Mammary epithelial cell (primary cell): ENCODE measurements at regions not wholly inside any gene's neighbourhood (a gene's known extent, or its start where the extent isn't known, plus 50 kb on each side); places are given as distances from the start of the nearest gene placed in this dataset.

Experiments
- CTCF ChIP-seq, 2 donors: IDR thresholded peaks in 1 of 2; conservative IDR thresholded peaks in 1 of 2; 2 replicates each; pipeline ENCODE4 v1.5.1; 2011 to 2012; ENCODE audit warnings: inconsistent platforms in 2 of 2, low read length in 2 of 2, mild to moderate bottlenecking in 2 of 2, control low read depth in 1 of 2, low read depth in 1 of 2; ENCODE audit not compliant: insufficient read depth in 1 of 2; ENCODE audit errors: extremely low read depth in 1 of 2
- EZH2 ChIP-seq: IDR thresholded peaks from 2 replicates; pipeline ENCODE4 v1.6.1; 2012; ENCODE audit warnings: low read length, inconsistent platforms, borderline replicate concordance

GRCh38 chr6:113597231-113597583 is 259.9 kb upstream of the MARCKS start:
- TF ChIP-seq CTCF (conservative IDR thresholded peaks at IDR 0.05 in 1 of 2, IDR thresholded peaks at IDR 0.05 in 1 of 2; ENCODE audit: extremely low read depth in 1 of 2, insufficient read depth in 1 of 2, low read depth in 1 of 2, low read length in 2 of 2): no peak
- TF ChIP-seq EZH2: no peak
